WTC11 (cell line): ENCODE measurements at regions not wholly inside any gene's neighbourhood (a gene's known extent, or its start where the extent isn't known, plus 50 kb on each side); places are given as distances from the start of the nearest gene placed in this dataset.

Experiments used
- NR2C2 ChIP-seq: sonication (generic); formaldehyde crosslinking; IDR thresholded peaks from 2 replicates; pipeline ENCODE4 v1.8.0; 2022; ENCODE audit warnings: mild to moderate bottlenecking, missing genetic modification reagents
- SMAD4 ChIP-seq: sonication (generic); formaldehyde crosslinking; IDR thresholded peaks from 2 replicates; pipeline ENCODE4 v1.8.0; 2022; ENCODE audit warnings: mild to moderate bottlenecking, missing genetic modification reagents
- TEAD4 ChIP-seq: sonication (generic); formaldehyde crosslinking; IDR thresholded peaks from 2 replicates; pipeline ENCODE4 v1.8.0; 2022; ENCODE audit warnings: mild to moderate bottlenecking, missing genetic modification reagents
- ZBTB21 ChIP-seq: sonication (generic); formaldehyde crosslinking; IDR thresholded peaks from 2 replicates; pipeline ENCODE4 v1.8.1; 2023; ENCODE audit warnings: mild to moderate bottlenecking, missing genetic modification reagents, borderline replicate concordance
- ZNF416 ChIP-seq: fragments of 250-450 bp; sonication (Bioruptor Pico); IDR thresholded peaks from 2 replicates; pipeline ENCODE4 v1.9.0; 2021; ENCODE audit warnings: mild to moderate bottlenecking, inconsistent platforms
- TF ChIP-seq, protein P1 (sequence below): sonication (generic); formaldehyde crosslinking; IDR thresholded peaks from 2 replicates; pipeline ENCODE4 v1.8.1; 2023; ENCODE audit warnings: mild to moderate bottlenecking, missing genetic modification reagents, moderate library complexity
- TF ChIP-seq, protein P2 (sequence below): sonication (generic); formaldehyde crosslinking; IDR thresholded peaks from 2 replicates; pipeline ENCODE4 v1.8.1; 2022; ENCODE audit warnings: missing genetic modification reagents, borderline replicate concordance
- TF ChIP-seq, protein P3 (sequence below): fragments of 200-600 bp; IDR thresholded peaks from 2 replicates; pipeline ENCODE4 v1.8.0; 2022; ENCODE audit warnings: antibody characterized with exemption
- TF ChIP-seq, protein P4 (sequence below): sonication (generic); formaldehyde crosslinking; IDR thresholded peaks from 2 replicates; pipeline ENCODE4 v1.8.1; 2022; ENCODE audit warnings: mild to moderate bottlenecking, moderate library complexity, missing genetic modification reagents
- TF ChIP-seq, protein P5 (sequence below): fragments of 250-450 bp; sonication (Bioruptor Pico); IDR thresholded peaks from 2 replicates; pipeline ENCODE4 v1.9.0; 2021; ENCODE audit warnings: mild to moderate bottlenecking
- TF ChIP-seq, protein P6 (sequence below): sonication (generic); formaldehyde crosslinking; IDR thresholded peaks from 2 replicates; pipeline ENCODE4 v1.8.0; 2022; ENCODE audit warnings: mild to moderate bottlenecking, missing genetic modification reagents

DNA sequence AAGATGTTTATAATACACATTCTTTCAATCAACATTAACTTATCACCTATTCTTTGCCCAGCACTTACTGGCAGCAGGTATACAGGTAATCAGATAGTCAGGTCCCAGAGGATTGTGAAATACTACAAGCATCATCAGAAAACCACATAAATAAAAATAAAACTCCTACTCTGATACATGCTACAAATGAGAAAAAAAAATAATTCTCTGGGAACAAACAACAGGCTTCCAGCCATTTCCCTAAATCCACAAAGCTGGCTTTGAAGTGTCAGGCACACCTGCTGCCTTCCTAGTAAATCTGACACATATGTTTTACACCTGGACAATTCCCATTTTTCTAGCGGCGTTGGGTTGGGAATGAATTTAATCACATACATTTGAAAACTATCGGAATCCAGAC is 384.5 kb upstream of the CDH4 start:
- TF ChIP-seq, protein P1, sequence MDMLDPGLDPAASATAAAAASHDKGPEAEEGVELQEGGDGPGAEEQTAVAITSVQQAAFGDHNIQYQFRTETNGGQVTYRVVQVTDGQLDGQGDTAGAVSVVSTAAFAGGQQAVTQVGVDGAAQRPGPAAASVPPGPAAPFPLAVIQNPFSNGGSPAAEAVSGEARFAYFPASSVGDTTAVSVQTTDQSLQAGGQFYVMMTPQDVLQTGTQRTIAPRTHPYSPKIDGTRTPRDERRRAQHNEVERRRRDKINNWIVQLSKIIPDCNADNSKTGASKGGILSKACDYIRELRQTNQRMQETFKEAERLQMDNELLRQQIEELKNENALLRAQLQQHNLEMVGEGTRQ, result no peak
- TF ChIP-seq, protein P2, sequence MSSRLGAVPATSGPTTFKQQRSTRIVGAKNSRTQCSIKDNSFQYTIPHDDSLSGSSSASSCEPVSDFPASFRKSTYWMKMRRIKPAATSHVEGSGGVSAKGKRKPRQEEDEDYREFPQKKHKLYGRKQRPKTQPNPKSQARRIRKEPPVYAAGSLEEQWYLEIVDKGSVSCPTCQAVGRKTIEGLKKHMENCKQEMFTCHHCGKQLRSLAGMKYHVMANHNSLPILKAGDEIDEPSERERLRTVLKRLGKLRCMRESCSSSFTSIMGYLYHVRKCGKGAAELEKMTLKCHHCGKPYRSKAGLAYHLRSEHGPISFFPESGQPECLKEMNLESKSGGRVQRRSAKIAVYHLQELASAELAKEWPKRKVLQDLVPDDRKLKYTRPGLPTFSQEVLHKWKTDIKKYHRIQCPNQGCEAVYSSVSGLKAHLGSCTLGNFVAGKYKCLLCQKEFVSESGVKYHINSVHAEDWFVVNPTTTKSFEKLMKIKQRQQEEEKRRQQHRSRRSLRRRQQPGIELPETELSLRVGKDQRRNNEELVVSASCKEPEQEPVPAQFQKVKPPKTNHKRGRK (CRISPR knock-in tag), result no peak
- TF ChIP-seq, protein P3, sequence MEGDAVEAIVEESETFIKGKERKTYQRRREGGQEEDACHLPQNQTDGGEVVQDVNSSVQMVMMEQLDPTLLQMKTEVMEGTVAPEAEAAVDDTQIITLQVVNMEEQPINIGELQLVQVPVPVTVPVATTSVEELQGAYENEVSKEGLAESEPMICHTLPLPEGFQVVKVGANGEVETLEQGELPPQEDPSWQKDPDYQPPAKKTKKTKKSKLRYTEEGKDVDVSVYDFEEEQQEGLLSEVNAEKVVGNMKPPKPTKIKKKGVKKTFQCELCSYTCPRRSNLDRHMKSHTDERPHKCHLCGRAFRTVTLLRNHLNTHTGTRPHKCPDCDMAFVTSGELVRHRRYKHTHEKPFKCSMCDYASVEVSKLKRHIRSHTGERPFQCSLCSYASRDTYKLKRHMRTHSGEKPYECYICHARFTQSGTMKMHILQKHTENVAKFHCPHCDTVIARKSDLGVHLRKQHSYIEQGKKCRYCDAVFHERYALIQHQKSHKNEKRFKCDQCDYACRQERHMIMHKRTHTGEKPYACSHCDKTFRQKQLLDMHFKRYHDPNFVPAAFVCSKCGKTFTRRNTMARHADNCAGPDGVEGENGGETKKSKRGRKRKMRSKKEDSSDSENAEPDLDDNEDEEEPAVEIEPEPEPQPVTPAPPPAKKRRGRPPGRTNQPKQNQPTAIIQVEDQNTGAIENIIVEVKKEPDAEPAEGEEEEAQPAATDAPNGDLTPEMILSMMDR, result no peak
- TF ChIP-seq, protein P4, sequence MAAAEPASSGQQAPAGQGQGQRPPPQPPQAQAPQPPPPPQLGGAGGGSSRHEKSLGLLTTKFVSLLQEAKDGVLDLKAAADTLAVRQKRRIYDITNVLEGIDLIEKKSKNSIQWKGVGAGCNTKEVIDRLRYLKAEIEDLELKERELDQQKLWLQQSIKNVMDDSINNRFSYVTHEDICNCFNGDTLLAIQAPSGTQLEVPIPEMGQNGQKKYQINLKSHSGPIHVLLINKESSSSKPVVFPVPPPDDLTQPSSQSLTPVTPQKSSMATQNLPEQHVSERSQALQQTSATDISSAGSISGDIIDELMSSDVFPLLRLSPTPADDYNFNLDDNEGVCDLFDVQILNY (CRISPR knock-in tag), result no peak
- TF ChIP-seq, protein P5, sequence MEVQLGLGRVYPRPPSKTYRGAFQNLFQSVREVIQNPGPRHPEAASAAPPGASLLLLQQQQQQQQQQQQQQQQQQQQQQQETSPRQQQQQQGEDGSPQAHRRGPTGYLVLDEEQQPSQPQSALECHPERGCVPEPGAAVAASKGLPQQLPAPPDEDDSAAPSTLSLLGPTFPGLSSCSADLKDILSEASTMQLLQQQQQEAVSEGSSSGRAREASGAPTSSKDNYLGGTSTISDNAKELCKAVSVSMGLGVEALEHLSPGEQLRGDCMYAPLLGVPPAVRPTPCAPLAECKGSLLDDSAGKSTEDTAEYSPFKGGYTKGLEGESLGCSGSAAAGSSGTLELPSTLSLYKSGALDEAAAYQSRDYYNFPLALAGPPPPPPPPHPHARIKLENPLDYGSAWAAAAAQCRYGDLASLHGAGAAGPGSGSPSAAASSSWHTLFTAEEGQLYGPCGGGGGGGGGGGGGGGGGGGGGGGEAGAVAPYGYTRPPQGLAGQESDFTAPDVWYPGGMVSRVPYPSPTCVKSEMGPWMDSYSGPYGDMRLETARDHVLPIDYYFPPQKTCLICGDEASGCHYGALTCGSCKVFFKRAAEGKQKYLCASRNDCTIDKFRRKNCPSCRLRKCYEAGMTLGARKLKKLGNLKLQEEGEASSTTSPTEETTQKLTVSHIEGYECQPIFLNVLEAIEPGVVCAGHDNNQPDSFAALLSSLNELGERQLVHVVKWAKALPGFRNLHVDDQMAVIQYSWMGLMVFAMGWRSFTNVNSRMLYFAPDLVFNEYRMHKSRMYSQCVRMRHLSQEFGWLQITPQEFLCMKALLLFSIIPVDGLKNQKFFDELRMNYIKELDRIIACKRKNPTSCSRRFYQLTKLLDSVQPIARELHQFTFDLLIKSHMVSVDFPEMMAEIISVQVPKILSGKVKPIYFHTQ (CRISPR knock-in tag), result no peak
- TF ChIP-seq ZNF416 (no peak), NR2C2 (CRISPR knock-in tag) (no peak), SMAD4 (no peak), ZBTB21 (no peak), TEAD4 (no peak)
- TF ChIP-seq, protein P6, sequence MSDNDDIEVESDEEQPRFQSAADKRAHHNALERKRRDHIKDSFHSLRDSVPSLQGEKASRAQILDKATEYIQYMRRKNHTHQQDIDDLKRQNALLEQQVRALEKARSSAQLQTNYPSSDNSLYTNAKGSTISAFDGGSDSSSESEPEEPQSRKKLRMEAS (CRISPR knock-in tag), result no peak
